Gastroesophageal sphincter (tissue), 4 donors: ENCODE measurements at regions not wholly inside any gene's neighbourhood (a gene's known extent, or its start where the extent isn't known, plus 50 kb on each side); places are given as distances from the start of the nearest gene placed in this dataset.

Experiments
- ATAC-seq: fragments of 150-250 bp; one replicate; pipeline ENCODE4 v1.9.1; 2016; ENCODE audit warnings: mild to moderate bottlenecking, moderate library complexity
- H3K27ac ChIP-seq, 4 donors: fragments of 200-600 bp; sonication (generic) in 3 of 4; 1 replicate in 3 of 4; 2 replicates in 1 of 4; pipeline ENCODE4 v1.5.1; 2016 to 2019
- H3K27me3 ChIP-seq: fragments of 200-600 bp; sonication (generic); one replicate; pipeline ENCODE4 v1.5.1; 2019
- H3K36me3 ChIP-seq, 2 donors: fragments of 200-600 bp; sonication (generic); one replicate each; pipeline ENCODE4 v1.5.1; 2019; ENCODE audit warnings: control low read depth in 1 of 2
- H3K4me1 ChIP-seq, 3 donors: fragments of 200-600 bp; sonication (generic); 1 replicate in 2 of 3; 2 replicates in 1 of 3; pipeline ENCODE4 v1.5.1; 2016 to 2019; ENCODE audit warnings: control low read depth in 2 of 3
- H3K4me3 ChIP-seq, 2 donors: fragments of 200-600 bp; sonication (generic); one replicate each; pipeline ENCODE4 v1.5.1; 2019; ENCODE audit warnings: mild to moderate bottlenecking in 1 of 2, moderate library complexity in 1 of 2
- H3K9me3 ChIP-seq, 3 donors: fragments of 200-600 bp; sonication (generic); one replicate each; pipeline ENCODE4 v1.5.1; 2017 to 2019; ENCODE audit warnings: control low read depth in 2 of 3
- CTCF ChIP-seq, 4 experiments: fragments of 200-600 bp in 2 of 4; fragments of 450-650 bp in 2 of 4; sonication (generic) in 1 of 4; IDR thresholded peaks; one replicate each; pipeline ENCODE4 v1.5.1; 2017 to 2019; ENCODE audit warnings: antibody characterized with exemption in 4 of 4, mild to moderate bottlenecking in 2 of 4, moderate library complexity in 2 of 4
- EP300 ChIP-seq: sonication (generic); formaldehyde crosslinking; IDR thresholded peaks from one replicate; pipeline ENCODE4 v1.6.1; 2017; ENCODE audit warnings: antibody characterized with exemption, mild to moderate bottlenecking
- POLR2A ChIP-seq, 2 donors: fragments of 450-650 bp; IDR thresholded peaks; one replicate each; pipeline ENCODE4 v1.6.1; 2017; ENCODE audit warnings: antibody characterized with exemption in 2 of 2, mild to moderate bottlenecking in 2 of 2, moderate library complexity in 1 of 2
- POLR2AphosphoS5 ChIP-seq: sonication (generic); formaldehyde crosslinking; IDR thresholded peaks from one replicate; pipeline ENCODE4 v1.6.1; 2017; ENCODE audit warnings: antibody characterized with exemption
- WGBS, 2 donors: methylation state at CpG; one replicate each; pipeline ENCODE4 v1.1.5; 2018; ENCODE audit warnings: low coverage in 1 of 2; 5-methylcytosine and 5-hydroxymethylcytosine counted together

GRCh38 chr5:148937239-148937638 is 110.8 kb downstream of the ADRB2 start:
- TF ChIP-seq POLR2AphosphoS5 (no peak), EP300 (no peak), CTCF (IDR thresholded peaks at IDR 0.05) (no peak)
- no peaks in the 10 kb centered on the region for H3K36me3 ChIP-seq
- H3K9me3 ChIP-seq = no peaks in the 10 kb centered on the region
- 57% methylated on average over 1 of the region's 1 CpG; no CpG with 5 or more reads in 1 of the 2 donors for WGBS, 2 donors
- no peaks in the 10 kb centered on the region for H3K27me3 ChIP-seq
- H3K4me3 ChIP-seq = no peak overlapping the region
- no peak for ATAC-seq
- H3K4me1 ChIP-seq = peaks cover 0 to 4% (median 0%) of the 10 kb centered on the region in 3 donors
- no peak overlapping the region for H3K27ac ChIP-seq

GRCh38 chr5:148937830-148938521 is 111.6 kb downstream of the ADRB2 start:
- Histone ChIP-seq H3K27me3 (no peaks in the 10 kb centered on the region), H3K9me3 (no peaks in the 10 kb centered on the region), H3K4me1 (no peaks in the 10 kb centered on the region), H3K36me3 (no peaks in the 10 kb centered on the region), H3K4me3 (no peak overlapping the region), H3K27ac (no peak overlapping the region)
- no peak for ATAC-seq
- 79 to 87% methylated on average over 3 of the region's 4 CpGs for WGBS, 2 donors
- TF ChIP-seq CTCF (IDR thresholded peaks at IDR 0.05) (no peak), POLR2A (IDR thresholded peaks at IDR 0.05) (no peak), EP300 (no peak), POLR2AphosphoS5 (no peak)

GRCh38 chr5:148938522-148938882 is 112.1 kb downstream of the ADRB2 start:
- Histone ChIP-seq H3K4me1 (no peaks in the 10 kb centered on the region), H3K36me3 (no peaks in the 10 kb centered on the region), H3K27ac (no peak overlapping the region), H3K9me3 (no peaks in the 10 kb centered on the region), H3K27me3 (no peaks in the 10 kb centered on the region), H3K4me3 (no peak overlapping the region)
- 80 to 100% methylated on average over 1 to 3 of the region's 3 CpGs for WGBS, 2 donors
- ATAC-seq = no peak
- TF ChIP-seq POLR2A (IDR thresholded peaks at IDR 0.05) = no peak

- Histone ChIP-seq H3K27ac (no peak overlapping the region), H3K36me3 (no peaks in the 10 kb centered on the region), H3K4me3 (no peak overlapping the region), H3K9me3 (no peaks in the 10 kb centered on the region), H3K4me1 (no peaks in the 10 kb centered on the region), H3K27me3 (no peaks in the 10 kb centered on the region)
- TF ChIP-seq POLR2A (IDR thresholded peaks at IDR 0.05) (no peak), EP300 (no peak), POLR2AphosphoS5 (no peak), CTCF (IDR thresholded peaks at IDR 0.05) (no peak)
- no peak for ATAC-seq
- WGBS, 2 donors = 81 to 100% methylated on average over 1 of the region's 1 CpG
Observed at GRCh38 chr5:148939676-148940075, 113.3 kb downstream of the ADRB2 start.

- Histone ChIP-seq H3K4me1 (no peaks in the 10 kb centered on the region), H3K9me3 (no peaks in the 10 kb centered on the region), H3K4me3 (no peak overlapping the region), H3K36me3 (no peaks in the 10 kb centered on the region), H3K27me3 (no peaks in the 10 kb centered on the region), H3K27ac (no peak overlapping the region)
- ATAC-seq = no peak
- no CpG with 5 or more reads among the region's 1 CpG for WGBS, 2 donors
- TF ChIP-seq POLR2AphosphoS5 (no peak), CTCF (IDR thresholded peaks at IDR 0.05) (no peak), EP300 (no peak), POLR2A (IDR thresholded peaks at IDR 0.05) (no peak)
Observed at GRCh38 chr5:148941810-148942209, 115.4 kb downstream of the ADRB2 start.
